Peyer's patch (tissue), 4 donors: ENCODE measurements at regions not wholly inside any gene's neighbourhood (a gene's known extent, or its start where the extent isn't known, plus 50 kb on each side); places are given as distances from the start of the nearest gene placed in this dataset.

ENCODE experiments used
- DNase-seq, 3 donors: peaks; one replicate each; pipeline ENCODE4 v3.0.0-alpha.2; 2017 to 2019
- H3K27ac ChIP-seq, 4 donors: fragments of 200-600 bp; sonication (generic); one replicate each; pipeline ENCODE4 v1.5.1; 2016 to 2019
- H3K27me3 ChIP-seq, 2 donors: fragments of 200-600 bp; sonication (generic); one replicate each; pipeline ENCODE4 v1.5.1; 2019
- H3K36me3 ChIP-seq, 3 donors: fragments of 200-600 bp; sonication (generic); one replicate each; pipeline ENCODE4 v1.5.1; 2016 to 2019
- H3K4me1 ChIP-seq, 4 donors: fragments of 200-600 bp; sonication (generic); one replicate each; pipeline ENCODE4 v1.5.1; 2016 to 2019
- H3K4me3 ChIP-seq, 4 donors: fragments of 200-600 bp; sonication (generic); 1 replicate in 3 of 4; 2 replicates in 1 of 4; pipeline ENCODE4 v1.5.1; 2016 to 2019; ENCODE audit warnings: mild to moderate bottlenecking in 1 of 4
- H3K9me3 ChIP-seq, 4 donors: fragments of 200-600 bp; sonication (generic); one replicate each; pipeline ENCODE4 v1.5.1; 2016 to 2019; ENCODE audit warnings: mild to moderate bottlenecking in 1 of 4
- CTCF ChIP-seq, 6 experiments: fragments of 450-650 bp in 4 of 6; fragments of 200-600 bp in 2 of 6; sonication (generic) in 1 of 6; IDR thresholded peaks; one replicate each; pipeline ENCODE4 v1.5.1; 2017 to 2019; ENCODE audit warnings: antibody characterized with exemption in 6 of 6, mild to moderate bottlenecking in 3 of 6, moderate library complexity in 1 of 6
- POLR2A ChIP-seq, 2 donors: fragments of 450-650 bp; IDR thresholded peaks; one replicate each; pipeline ENCODE4 v1.5.1; 2017; ENCODE audit warnings: antibody characterized with exemption in 2 of 2, mild to moderate bottlenecking in 2 of 2, moderate library complexity in 2 of 2

DNA sequence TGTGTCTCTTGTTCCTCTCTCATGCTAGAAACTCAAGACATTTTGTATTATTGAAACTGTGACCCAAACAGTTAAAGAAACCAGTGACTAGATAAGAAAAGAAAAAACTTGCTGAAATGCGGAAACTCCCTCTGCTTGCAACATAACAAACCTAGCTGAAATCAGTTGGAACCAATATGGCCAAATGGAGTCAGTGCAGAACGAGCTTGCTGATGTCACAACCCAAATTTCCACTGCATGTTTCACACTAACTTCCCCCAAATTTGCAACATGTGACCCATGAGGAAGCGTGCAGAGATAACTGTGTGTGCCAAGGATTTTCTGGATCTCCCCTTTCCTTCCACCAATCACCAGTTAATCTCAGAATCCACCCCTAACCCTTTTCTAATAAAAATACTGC is 208.0 kb downstream of the DLEU7 start:
- H3K36me3 ChIP-seq = no peaks in the 10 kb centered on the region
- peak overlapping the region; percentile 10 to 47 (median 26) for H3K27ac ChIP-seq
- no peak overlapping the region for H3K4me3 ChIP-seq
- DNase-seq = peak in 2 of 3 donors; percentile 29 to 51
- no peaks in the 10 kb centered on the region for H3K9me3 ChIP-seq
- H3K27me3 ChIP-seq = no peaks in the 10 kb centered on the region
- TF ChIP-seq CTCF (IDR thresholded peaks at IDR 0.05) = no peak
- TF ChIP-seq POLR2A (IDR thresholded peaks at IDR 0.05) = no peak
- H3K4me1 ChIP-seq = no peaks in the 10 kb centered on the region

GRCh38 chr13:50636007-50636704 is 207.3 kb downstream of the DLEU7 start:
- Histone ChIP-seq H3K36me3 (no peaks in the 10 kb centered on the region), H3K4me3 (no peak overlapping the region), H3K4me1 (no peaks in the 10 kb centered on the region), H3K27me3 (no peaks in the 10 kb centered on the region), H3K9me3 (no peaks in the 10 kb centered on the region), H3K27ac (peak overlapping the region; percentile 10 to 47 (median 26))
- no peak for DNase-seq
- TF ChIP-seq POLR2A (IDR thresholded peaks at IDR 0.05) (no peak), CTCF (IDR thresholded peaks at IDR 0.05) (no peak)

- no peak overlapping the region for H3K4me3 ChIP-seq
- H3K27ac ChIP-seq = no peak overlapping the region
- H3K9me3 ChIP-seq = no peaks in the 10 kb centered on the region
- no peak for DNase-seq
- no peaks in the 10 kb centered on the region for H3K4me1 ChIP-seq
- H3K27me3 ChIP-seq = no peaks in the 10 kb centered on the region
- no peaks in the 10 kb centered on the region for H3K36me3 ChIP-seq
- no peak for TF ChIP-seq POLR2A (IDR thresholded peaks at IDR 0.05)
- TF ChIP-seq CTCF (IDR thresholded peaks at IDR 0.05) = no peak
These were observed 200.4 kb downstream of the DLEU7 start for GRCh38 chr13:50643060-50643459.

GRCh38 chr13:50644081-50644871 is 199.2 kb downstream of the DLEU7 start:
- no peak for DNase-seq
- Histone ChIP-seq H3K4me3 (no peak overlapping the region), H3K9me3 (no peaks in the 10 kb centered on the region), H3K4me1 (no peaks in the 10 kb centered on the region), H3K27ac (no peak overlapping the region), H3K36me3 (no peaks in the 10 kb centered on the region), H3K27me3 (no peaks in the 10 kb centered on the region)
- no peak for TF ChIP-seq CTCF (IDR thresholded peaks at IDR 0.05)
- no peak for TF ChIP-seq POLR2A (IDR thresholded peaks at IDR 0.05)

DNA sequence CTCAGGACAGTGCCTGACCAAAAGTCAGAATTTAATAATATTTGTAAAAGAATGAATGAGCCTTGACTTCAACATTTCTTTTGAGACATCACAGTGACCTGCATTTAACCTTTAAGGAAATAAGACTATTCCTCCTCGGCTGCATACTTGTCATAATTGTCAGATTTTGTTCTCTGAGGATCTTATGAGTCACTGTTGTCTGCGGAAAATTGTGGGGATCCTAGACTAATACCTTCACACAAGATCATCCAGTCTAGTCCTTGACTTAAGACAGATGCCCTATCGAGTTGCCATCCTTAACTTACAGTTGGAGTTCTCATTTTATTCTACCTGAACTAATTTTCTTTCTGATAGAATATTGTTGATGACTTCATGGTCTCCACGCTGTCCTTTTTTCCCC is 198.4 kb downstream of the DLEU7 start:
- no peak overlapping the region for H3K4me3 ChIP-seq
- no peak overlapping the region for H3K27ac ChIP-seq
- H3K36me3 ChIP-seq = no peaks in the 10 kb centered on the region
- H3K4me1 ChIP-seq = no peaks in the 10 kb centered on the region
- no peaks in the 10 kb centered on the region for H3K27me3 ChIP-seq
- no peak for DNase-seq
- TF ChIP-seq CTCF (IDR thresholded peaks at IDR 0.05) = no peak
- no peak for TF ChIP-seq POLR2A (IDR thresholded peaks at IDR 0.05)
- no peaks in the 10 kb centered on the region for H3K9me3 ChIP-seq
